Activated naive CD4-positive, alpha-beta T cell (primary cell): ENCODE measurements at regions not wholly inside any gene's neighbourhood (a gene's known extent, or its start where the extent isn't known, plus 50 kb on each side); places are given as distances from the start of the nearest gene placed in this dataset.
"Not testable (repeated sequence)": the region's sequence is repeated elsewhere in the genome, so short reads cannot be mapped to it uniquely, and the experiment has no call there.

Experiments used
- DNase-seq, 4 experiments: peaks; one replicate each; lab custom pipeline; 2025; lab: John Stamatoyannopoulos, UW

DNA sequence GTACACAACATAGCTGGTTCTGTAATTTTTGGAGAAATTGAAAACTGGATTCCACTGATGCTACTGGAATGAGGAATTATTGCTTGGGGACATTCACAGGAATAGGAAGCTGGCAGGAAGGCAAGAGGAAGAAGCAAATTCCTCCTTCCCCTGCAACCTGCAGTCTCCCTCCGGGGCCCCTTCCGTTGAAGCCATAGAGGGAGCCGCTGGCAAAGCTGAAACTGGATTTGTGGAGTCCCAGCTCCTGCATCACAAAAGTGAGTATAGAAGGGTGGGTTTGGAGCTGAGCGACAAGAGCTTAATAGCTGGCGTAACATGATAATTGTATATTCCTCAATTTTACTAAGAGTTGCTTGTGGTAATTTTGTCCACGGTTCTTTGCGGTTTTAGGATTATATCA lies 190.8 kb downstream of the ADRA2A start:
- no peak for DNase-seq

- DNase-seq, result no peak
These were observed 196.4 kb downstream of the ADRA2A start for GRCh38 chr10:111273235-111273634.

- DNase-seq, result no peak
These were observed 196.8 kb downstream of the ADRA2A start for GRCh38 chr10:111273635-111274034.

- no peak for DNase-seq
These were observed 198.3 kb downstream of the ADRA2A start for GRCh38 chr10:111275091-111275490.

DNA sequence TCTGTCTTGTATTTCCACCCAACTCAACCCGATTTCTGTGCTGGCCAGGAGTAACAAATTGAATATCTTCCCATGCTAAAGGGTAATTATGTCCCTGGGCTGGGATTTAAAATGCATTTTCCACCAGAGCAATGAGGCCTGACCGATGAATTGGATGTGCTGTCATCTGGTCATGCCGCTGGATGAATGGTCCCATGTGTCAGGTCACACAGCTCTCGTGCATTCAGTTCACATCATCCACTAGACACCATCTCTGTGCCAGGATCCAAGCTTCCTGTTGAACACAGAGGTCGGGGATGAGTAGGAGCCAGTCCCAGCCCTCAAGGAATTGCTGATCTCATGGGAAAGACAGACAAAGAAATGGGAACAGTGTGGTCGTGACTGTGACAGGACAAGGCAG lies 200.8 kb downstream of the ADRA2A start:
- no peak for DNase-seq

GRCh38 chr10:111278266-111278665 lies 201.4 kb downstream of the ADRA2A start:
- DNase-seq, result no peak

GRCh38 chr10:111281516-111281915 lies 204.7 kb downstream of the ADRA2A start:
- no peak for DNase-seq

GRCh38 chr10:111289461-111289860 lies 212.6 kb downstream of the ADRA2A start:
- DNase-seq, result no peak

DNA sequence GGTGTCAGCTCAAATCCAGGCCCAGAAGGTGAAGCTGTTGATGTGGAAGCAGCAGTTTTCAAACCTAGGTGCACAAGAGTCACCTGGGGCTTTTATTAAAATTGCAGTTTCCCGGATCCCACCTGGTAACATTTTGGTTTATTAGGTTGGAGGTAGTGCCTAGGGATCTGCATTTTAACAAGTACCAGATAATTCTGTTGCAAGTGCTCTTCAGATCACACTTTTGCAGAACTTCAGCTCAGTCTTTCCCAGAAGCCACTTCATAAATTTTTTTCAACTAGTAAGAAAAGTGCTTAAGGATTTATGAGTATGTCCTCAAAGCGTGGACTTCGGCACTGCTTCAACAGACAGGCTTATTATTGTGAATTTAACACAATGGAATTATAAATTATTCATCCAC lies 213.8 kb downstream of the ADRA2A start:
- DNase-seq, result no peak

- DNase-seq, result no peak
These were observed 219.0 kb downstream of the ADRA2A start for GRCh38 chr10:111295788-111296187.

- DNase-seq, result no peak
These were observed 220.6 kb downstream of the ADRA2A start for GRCh38 chr10:111297351-111297848.

GRCh38 chr10:111298031-111298430 lies 221.2 kb downstream of the ADRA2A start:
- no peak for DNase-seq

- no peak for DNase-seq
These were observed 222.2 kb downstream of the ADRA2A start for GRCh38 chr10:111299037-111299436.

DNA sequence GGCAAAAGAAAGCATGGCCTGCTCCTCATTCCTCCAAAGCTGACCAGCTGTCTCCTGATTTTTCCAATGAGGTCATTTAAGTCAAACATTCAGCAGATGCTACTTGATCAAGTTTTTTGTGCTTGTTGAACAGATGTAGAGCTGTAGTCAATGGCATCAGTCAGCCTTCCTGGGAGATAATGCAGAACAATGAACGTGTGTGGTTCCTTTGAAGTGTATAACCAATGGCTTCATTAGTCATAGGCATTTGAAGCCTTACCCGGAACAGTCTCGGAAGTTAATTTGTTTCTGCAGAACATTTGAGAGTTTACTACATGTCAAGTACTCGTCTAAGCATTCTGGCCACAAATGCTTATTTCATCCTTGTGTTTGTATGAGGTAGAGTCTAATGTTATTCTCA lies 227.1 kb downstream of the ADRA2A start:
- no peak for DNase-seq

DNA sequence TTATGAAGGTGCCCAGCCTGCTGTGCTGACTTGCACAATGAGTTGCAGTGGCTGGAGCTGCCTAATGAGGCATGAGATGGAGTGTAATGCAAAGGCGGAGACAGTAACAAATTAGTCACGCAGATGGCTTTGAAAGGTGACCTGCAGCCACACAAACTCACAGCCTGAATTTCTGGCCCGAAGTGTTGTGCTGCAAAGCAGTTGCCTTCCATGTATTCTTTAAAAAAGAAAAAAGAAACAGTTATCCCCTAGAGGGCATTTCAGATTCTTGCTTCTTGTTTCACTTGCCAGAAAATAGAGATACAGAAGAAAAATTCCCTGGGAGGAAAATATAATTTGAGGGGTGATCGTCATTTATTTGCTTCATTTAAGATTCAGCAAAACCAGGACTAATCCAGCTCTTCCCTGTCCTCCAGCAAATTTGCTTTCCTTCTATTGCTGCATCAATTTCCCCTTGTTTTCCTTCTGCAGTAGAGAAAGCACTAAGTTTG lies 239.9 kb downstream of the ADRA2A start:
- no peak for DNase-seq

- no peak for DNase-seq
These were observed 243.0 kb downstream of the ADRA2A start for GRCh38 chr10:111319866-111320265.

GRCh38 chr10:111323389-111323966 lies 246.6 kb downstream of the ADRA2A start:
- DNase-seq, result no peak

GRCh38 chr10:111332174-111332573 lies 255.3 kb downstream of the ADRA2A start:
- DNase-seq, result not testable (repeated sequence)

- DNase-seq, result no peak
These were observed 259.0 kb downstream of the ADRA2A start for GRCh38 chr10:111335826-111336225.

DNA sequence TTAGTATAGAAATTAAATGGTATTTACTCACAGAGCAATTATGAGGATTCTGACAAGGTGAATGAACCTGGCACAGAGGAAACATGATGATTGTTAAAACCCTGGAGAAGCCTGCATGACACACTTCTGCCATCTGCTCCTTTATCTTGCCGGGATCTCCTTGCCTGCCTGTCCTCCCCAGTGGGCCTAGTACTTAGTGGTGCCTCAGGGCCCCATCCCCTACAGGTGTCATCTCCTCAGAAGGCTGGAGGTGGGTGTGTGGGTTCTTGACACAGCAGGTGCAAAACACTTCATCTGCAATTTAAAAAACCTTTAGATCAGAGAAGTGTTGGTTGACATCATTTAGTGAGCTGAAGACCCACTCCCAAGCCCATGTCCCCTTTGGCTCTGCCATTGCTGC lies 261.2 kb downstream of the ADRA2A start:
- DNase-seq, result no peak

GRCh38 chr10:111338805-111339204 lies 262.0 kb downstream of the ADRA2A start:
- no peak for DNase-seq

DNA sequence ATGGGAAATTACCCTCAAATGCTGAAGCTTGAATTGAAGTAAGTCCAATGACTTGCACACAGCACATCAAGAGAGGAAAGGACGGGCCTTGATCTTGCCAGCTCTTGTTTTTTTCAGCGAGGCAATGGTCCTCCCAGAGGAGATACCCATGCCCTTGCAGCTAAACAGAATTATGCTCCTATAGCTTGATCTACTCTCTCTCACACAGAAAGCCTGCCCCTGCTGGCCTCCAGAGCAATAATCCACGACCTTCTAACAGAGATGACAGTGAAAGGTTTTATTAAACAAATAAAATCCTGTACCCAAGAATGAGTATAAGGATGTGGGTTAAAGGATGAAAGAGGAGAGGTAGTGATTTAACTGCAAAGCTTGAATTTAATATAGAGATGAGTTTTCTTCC lies 268.0 kb downstream of the ADRA2A start:
- DNase-seq, result no peak

DNA sequence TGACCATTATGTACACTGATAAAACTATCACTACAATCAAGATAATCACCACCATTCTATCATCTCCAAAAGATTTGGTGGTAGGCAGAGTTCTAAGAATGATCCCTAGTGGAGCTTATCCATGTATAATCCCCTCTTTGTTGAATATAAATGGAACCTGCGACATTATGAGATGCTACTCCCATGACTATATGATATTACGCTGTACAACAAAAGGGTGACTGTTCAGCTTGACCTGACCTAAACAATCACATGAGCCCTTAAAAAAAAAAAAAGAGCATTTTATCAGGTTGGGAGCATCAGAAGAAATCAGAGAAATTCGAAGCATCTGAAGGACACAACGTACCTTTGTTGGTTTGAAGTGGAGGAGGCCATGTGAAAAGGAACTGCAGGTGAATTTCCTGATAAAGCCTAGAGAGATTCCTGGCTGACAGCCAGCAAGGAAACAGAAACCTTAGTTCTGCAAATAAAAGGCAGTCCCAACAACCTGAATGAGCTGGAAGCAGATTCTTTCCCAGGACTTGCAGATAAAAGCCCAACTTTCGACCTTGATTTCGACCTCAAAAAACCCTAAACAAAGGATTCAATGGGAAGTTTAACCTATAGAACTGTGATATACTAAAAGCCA lies 270.7 kb downstream of the ADRA2A start:
- no peak for DNase-seq

- no peak for DNase-seq
These were observed 271.2 kb downstream of the ADRA2A start for GRCh38 chr10:111348076-111348475.
